Jurkat, Clone E6-1 (cell line): ENCODE measurements at regions not wholly inside any gene's neighbourhood (a gene's known extent, or its start where the extent isn't known, plus 50 kb on each side); places are given as distances from the start of the nearest gene placed in this dataset.

Source experiments
- DNase-seq: peaks from one replicate; pipeline ENCODE4 v3.0.0-alpha.2; 2011; ENCODE audit warnings: low read depth, low spot score
- H3K4me3 ChIP-seq: 2 replicates; pipeline ENCODE4 v1.5.1; 2011; ENCODE audit warnings: mild to moderate bottlenecking, low read length, control low read depth, moderate library complexity

DNA sequence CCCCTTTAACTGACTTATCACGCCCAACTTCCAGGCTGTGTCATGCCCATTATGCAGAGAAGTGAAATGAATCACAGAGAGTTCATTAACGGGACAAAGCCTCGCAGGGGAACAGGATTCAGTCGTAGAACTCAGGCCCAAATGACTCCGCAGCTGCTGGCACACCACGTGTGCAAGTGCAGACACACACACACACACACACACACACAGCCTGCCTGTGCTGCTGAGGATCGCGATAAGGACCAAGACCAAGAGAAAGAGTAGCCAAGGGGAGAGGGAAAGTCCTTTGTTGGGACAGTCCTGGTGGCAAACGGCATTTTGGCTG is 90.0 kb upstream of the TAF1B start:
- H3K4me3 ChIP-seq: no peak overlapping the region
- DNase-seq: no peak

DNA sequence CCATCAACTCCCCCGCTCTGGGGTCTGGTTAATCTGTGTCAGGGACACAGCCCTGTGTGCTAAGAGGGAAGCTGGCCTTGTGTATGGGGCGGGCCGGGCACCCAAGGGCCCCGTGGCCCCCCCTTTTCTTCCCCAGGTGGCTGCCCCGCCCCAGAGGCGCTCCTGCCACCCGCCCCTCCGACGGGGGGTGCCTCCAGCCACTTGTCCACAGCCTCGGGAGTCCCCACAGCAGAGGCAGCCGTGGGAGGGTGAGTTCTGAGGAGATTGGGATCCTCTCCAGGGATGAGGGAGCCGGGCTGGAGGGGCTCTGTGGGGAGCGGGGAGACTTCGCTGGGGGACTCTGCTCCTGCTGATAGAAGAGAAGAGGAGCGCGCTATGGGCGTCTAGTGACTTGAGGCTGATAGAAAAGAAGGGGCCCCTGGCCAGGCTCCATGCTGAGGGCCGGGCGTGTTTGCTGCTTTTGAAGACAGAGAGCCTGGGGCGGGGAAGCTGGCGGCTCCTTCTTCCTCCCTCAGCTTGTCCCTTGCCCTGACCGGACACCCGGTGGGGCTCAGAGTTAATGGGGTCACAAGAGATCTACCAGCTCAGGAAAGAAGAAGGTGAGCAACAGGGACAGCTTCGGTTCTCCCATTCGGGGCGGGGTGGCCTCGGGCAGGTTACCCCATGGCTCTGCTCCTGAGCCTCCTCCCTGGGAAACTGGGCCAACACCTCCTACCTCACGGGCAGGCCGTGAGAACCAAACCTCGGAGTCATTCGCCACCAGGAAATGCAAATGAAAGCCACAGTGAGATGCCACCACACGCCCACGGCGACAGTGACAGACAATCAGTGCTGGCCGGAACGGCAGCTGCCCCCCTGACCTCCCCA is 89.4 kb upstream of the TAF1B start:
- no peak overlapping the region for H3K4me3 ChIP-seq
- DNase-seq: no peak

DNA sequence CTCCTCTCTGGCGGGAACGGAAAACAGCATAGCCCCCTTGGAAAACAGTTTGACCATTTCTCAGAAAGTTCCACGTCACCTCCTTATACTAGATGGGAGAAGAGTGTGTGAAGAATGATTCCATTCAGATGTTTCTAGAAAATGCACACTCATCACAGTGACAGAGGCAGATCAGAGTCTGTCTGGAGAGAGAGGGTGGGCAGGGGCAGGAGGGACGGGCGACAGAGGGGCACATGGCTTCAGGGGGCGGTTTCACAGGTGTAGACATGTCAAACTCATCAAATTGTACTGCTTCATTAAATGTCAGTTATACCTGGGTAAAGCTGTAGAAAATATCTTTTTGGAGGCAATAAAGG is 88.8 kb upstream of the TAF1B start:
- H3K4me3 ChIP-seq: no peak overlapping the region
- DNase-seq: no peak

DNA sequence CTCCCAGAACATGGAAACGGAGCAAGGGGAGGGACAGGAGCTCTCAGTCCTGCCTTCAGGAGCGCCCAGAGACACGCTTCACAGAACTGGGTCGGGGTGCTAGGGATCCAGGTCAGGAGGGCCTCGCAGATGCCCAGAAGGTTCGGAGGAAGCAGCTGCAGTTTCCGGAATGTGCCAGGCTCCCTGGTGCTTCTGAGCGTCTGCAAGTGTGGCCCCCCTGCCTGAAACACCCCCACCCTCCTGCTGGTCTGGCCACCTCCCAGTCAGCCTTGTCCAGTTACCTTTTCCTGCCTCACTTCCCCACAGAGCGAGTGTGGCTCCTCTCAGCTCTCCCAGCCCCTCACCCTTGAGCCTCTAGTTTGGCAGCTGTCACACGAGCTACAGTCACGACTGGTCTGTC is 88.3 kb upstream of the TAF1B start:
- no peak for DNase-seq
- no peak overlapping the region for H3K4me3 ChIP-seq

DNA sequence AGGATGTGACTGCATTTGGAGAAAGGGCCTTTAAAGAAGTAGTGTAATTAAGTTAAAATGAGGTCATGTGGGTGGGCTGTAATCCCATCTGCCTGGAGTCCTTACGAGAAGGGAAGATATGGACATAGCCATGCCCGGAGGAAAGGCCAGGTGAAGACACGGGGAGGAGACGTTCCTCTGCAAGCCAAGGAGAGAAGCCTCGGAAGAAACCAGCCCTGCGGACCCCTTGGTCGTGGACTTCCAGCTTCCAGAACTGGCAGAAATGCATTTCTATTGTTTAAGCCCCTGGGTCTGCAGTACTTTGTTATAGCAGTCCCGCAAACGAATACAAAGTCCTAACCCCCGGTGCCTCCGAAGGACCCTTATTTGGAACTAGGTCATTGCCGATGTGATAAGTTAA is 87.6 kb upstream of the TAF1B start:
- DNase-seq: no peak
- H3K4me3 ChIP-seq: no peak overlapping the region

DNA sequence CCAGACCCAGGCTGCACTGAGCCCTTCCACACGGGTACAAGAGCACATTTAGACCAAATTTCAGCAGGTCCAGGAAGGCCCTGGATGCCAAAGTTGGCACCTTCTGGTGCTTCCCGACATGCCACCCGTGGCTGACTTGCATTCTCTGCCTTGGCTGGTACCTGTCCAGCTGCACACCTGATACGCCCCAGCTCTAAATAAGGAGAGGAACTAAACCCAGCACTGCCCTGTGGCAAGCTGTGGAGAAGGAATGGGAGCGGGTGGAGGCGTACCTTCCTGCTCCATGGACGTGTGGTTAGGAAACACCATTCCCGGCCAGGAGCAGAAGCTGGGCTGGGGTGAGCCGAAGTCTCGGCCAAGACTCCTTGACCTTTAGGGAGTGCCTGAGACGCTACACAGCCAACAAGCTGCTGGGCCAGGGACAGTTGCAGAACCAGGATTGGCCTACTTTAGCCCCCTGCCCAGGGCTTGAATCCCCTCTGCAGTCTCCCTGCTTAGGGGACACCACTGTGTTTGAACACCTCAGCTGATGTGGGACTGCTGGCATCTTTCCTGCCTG is 86.5 kb upstream of the TAF1B start:
- no peak for DNase-seq
- no peak overlapping the region for H3K4me3 ChIP-seq

DNA sequence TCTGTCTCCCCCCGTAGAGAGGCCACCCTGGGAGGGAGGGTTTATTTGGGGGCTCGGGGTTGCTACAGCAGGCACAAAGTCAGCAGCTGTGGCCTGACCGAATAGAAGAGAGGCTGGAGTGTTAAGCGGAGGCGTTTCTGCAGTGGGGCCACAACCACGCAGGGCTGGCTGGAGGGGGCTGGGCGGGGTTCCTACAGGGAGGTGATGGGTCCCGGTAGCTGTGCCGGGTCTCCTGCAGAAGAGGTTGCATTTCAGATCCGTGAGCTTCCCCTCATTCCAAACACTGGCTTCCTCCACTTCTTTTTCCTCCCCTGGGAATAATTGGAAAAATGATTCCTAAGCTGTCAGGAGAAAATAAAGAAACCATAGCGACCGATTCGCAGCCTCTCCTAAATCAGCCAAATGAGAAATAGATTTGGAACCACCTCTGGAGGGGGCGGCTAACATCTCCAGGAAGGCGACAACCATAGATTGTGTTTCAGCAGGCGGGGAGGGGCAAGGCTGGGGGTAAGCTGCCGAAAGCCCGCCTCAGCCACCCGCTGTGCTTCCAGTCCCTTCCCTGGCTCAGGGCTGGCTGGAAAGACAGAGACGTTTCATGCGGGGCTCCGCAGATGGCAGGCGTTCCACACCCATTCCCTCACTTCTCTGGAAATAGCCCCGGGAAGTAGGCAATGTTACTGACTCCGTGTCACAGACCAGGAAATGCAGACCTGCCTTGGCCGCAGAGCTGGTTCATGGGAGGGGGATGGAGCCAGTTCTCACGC is 85.6 kb upstream of the TAF1B start:
- no peak for DNase-seq
- no peak overlapping the region for H3K4me3 ChIP-seq

DNA sequence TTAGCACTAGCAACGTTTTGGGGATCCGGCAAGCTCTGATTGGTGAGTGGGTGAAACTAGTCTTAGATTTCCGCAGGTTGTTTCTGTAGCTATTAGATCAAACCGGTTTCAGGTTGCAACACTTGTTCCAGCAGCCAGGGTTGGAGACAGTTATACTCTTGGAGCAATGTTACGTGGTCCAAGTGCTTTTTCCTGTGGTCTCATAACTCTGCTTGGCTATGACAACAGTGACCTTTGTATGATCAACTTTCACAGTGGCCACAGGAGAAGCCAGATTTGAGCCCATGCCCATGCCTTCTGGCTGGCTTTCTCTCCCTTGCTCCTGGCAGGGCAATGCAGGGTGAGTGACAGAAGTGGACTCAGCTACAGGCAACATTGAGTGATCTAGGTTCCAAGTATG is 84.5 kb upstream of the TAF1B start:
- H3K4me3 ChIP-seq: no peak overlapping the region
- no peak for DNase-seq

DNA sequence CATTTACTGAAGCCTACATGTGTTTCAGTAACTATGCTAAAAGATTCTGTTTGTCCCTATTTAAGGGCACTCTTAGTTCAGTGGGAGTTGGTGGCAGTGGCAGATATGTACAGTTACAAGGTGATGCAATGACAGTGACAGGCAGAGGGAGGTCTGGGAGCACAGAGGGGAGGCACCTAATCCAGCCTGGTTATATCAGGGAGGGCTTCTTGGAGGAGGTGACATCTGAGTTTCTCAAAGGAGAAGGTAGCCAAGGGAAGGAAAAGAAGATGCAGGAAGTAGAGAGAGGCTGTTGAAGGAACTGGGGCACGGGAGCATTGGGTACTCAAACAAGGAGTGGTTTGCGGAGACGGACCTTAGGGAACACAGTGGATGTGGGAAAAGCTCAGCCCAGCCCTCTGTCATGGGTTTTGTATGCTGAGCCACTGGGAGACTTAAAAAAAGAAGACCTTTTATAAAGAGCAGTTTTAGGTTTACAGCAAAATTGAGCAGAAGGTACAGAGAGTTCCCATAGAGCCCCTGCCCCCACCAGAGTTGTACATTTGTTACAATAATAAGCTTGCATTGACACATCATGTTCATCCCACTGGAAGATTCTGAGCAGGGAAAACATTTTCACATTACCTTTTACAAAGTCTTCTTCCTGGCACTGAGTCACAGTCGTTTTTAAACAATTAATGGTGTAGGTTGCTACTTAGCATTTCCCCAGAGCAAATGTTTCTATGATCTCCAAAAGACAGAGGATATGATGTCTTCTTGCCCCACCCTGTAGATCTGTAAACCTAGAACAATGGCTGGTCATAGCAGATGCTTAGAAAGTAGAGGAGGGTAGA is 83.0 kb upstream of the TAF1B start:
- no peak overlapping the region for H3K4me3 ChIP-seq
- no peak for DNase-seq

DNA sequence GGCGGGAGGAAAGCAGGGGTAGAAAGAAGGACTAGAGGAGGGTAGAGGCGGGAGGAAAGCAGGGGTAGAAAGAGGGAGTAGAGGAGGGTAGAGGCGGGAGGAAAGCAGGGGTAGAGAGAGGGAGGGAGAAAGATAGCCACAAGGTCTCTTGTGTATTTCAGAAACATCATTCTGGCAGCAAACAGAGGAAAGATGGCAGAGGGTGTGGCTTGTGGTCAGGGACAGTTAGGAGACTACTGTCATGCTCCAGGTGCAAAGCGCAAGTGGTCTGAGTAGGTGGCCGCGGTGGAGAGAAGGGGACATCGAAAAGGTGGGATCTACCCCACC is 82.4 kb upstream of the TAF1B start:
- no peak overlapping the region for H3K4me3 ChIP-seq
- DNase-seq: peak; percentile 61

DNA sequence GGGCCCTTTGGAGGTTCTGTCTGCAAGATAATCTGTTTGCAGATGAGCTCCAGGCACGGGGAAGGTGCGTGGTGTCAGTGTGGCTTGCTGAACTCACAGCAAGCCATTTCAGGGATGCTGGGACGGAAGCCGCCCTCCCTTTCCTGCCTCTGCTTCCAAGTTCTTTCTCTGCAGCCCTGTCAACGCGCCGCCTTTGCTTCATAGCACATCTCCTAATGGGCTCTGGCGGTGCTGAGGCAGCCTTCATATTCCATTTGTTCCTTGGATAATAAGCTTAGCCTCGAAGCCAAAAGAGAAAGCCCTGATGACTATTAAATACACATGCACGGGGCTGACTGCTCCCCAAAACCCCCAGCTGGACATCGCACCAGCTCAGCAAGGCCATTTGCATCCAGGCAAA is 81.7 kb upstream of the TAF1B start:
- DNase-seq: no peak
- no peak overlapping the region for H3K4me3 ChIP-seq

DNA sequence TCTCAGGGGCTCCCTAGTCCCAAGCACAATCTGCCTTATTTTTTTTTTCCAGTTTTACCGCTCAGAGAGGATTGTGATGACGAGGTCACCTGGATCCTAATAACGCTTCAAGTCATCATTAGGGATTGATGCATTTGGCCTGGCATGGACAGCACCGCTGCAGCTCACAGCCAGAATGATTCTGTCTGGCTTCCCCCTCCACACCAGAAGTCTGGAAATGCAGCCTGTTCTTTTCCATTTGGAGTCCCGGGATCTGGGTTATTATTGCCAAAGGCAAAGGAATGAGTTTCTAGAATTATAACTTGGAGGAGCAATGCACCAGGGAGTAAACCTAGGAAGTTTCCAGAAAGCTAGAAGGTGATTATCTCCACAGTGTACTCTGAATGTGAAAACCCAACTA is 81.1 kb upstream of the TAF1B start:
- H3K4me3 ChIP-seq: no peak overlapping the region
- no peak for DNase-seq

DNA sequence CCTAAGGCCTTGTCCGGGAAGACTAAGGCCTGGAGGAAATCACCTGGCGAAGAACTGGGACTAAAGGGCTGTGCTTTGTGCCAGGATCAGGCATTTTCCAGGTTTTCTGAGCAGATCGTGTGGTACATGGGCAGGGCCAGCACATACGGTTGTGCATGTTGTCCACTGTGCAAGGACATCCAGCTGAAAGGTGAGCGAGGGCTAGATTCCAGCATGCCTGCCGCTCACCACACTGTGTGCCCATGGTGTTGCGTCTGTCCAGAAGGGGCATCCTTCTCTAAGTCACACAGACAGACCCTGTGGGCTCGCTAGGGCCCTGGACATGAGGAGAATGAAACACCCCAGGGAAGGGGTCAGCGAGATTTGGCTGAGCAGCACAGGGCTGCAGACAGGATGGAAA is 80.3 kb upstream of the TAF1B start:
- no peak overlapping the region for H3K4me3 ChIP-seq
- no peak for DNase-seq

DNA sequence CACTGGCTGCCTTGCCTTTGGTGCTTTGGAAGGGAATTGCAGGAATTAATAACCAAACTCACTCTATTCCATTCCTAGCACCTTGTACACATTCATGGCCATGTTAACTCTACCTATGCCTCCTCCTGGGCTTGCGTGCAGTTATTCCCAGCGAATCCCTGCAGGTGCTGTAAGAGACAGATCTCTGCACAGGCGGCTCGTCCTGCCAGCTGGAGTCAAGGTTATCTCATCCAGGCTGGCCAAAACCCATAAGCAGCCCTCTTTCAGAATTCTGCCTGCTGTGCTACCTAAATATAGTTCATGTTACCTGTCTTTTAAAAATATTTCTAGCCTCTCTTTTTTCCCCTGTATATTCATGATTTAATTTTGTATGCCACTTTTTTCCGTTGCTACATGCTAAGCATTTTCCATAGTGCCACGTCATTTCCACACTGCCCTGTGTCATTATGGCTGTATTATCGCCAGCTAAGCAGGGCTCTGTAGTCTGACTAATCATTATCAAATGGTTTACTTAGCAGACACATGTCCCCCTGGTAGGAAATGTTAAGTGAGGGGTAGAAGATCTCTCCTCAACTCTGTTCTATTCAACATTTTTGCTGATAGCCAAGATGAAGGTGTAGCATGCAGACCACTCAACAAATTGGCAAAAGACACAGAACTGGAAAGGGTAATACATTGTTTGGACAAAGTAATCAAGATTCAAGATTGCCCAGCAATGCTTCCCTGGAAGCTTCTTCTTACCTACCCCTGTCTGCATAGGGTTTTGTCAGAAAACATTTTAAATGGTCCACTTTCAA is 79.7 kb upstream of the TAF1B start:
- no peak for DNase-seq
- H3K4me3 ChIP-seq: no peak overlapping the region

DNA sequence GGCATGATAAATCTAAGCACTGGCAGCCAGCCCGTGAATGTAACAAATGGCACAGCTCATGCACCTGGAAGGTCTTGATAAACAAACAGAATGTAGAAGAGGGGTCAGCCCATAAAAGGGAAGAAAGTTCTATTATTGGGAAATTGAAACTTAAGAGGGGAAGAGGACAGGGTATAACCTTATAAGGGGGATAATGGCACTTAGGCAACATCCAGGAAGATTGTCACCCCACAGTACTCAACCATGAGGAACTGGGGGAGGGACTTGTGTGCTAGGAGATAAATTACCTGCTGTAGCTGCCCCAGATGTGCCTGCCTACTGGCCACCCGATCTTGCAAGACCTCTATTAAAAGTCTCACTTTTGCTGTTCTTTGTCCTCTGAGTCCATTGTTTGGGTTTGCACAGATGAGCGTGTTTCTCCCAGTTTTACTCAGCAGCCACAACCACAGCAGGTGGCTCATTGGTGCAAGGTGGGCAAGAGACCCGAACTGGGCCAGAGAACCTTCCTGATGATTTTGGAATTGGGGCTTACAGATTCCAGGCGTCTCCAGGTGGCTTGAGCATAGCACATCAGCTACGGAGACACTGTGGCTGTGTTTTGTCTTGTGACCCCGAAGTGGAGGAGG is 79.0 kb upstream of the TAF1B start:
- no peak overlapping the region for H3K4me3 ChIP-seq
- no peak for DNase-seq

DNA sequence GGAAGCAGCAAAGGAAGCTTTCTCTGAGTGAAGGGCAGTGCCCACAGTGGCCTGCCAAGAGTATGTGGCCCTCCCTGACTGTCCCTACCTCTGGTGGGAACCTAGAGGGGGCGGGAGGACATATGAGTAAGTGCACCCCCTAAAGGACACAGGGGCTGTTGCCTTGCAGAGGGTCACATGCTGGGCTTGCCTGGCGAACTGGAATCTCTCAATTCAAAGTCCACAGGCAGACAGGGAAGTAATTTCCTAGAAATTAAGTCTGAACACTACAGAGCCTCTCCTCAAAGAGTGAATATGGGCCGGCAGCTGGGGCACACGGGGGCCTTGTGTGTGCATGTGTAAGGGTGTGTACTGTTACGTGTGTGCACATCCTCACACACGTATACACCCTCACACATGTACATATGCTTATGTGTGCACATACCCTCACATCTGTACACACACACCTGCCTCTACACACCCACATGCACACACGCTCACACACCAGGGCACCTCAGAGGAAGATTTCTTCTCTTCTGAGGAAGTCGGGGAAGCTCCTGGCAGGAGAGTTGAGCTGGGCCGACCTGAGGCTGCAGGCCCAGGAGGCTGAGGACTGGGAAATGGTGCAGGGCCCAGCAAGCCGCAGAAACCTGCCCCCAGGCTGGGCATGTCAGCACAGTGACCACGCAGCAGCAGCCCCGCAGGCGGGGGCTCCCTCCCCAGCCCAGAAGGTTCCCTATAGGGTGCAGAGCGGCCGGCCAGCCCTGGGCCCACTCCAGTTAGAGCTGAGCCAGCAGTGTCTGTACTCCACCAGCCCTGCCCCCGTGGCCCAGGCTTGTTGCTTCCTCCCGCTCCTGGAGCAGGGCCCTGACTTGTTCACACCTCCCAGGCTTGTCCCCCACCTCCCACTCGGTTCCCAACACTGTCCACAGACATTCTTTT is 77.4 kb upstream of the TAF1B start:
- no peak overlapping the region for H3K4me3 ChIP-seq
- DNase-seq: no peak

DNA sequence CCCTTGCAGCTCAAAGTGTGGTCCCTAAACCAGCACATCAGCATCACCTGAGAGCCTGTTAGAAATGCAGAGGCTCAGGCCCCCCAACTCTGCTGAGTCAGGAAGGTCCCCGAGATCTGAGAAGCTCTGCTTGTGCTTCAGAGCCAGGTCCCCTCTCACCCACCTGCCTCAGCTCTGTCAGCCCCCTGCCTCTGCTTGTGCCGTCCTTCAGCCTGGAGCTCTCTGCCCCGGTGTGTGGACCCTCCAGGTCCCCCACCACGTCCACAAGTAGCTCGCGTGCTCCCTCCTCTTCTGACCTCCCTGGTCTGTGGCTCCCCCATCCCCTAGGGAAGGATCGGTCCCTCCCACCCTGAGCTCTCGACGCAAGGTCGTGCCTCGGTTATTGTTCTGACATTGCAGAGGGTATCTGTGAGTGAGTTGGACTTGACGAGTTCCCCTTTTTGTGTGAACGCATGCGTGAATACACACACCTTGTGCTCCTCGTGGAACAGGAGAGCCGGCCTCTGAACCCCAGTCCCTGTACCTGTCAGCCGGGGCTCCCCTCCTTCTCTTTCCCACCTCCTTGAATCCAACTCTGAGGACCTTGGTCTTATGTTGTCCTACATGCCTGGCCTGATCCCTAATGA is 75.5 kb upstream of the TAF1B start:
- no peak for DNase-seq
- no peak overlapping the region for H3K4me3 ChIP-seq
